CD14-positive monocyte (primary cell): ENCODE measurements at regions not wholly inside any gene's neighbourhood (a gene's known extent, or its start where the extent isn't known, plus 50 kb on each side); places are given as distances from the start of the nearest gene placed in this dataset.

Source experiments
- DNase-seq, 3 donors: peaks; one replicate each; pipeline ENCODE4 v3.0.0-alpha.2; 2011 to 2022
- H2AFZ ChIP-seq: 2 replicates; pipeline ENCODE4 v1.6.0; 2012; ENCODE audit warnings: mild to moderate bottlenecking, low read depth, low read length, inconsistent platforms; ENCODE audit not compliant: insufficient read depth, poor library complexity, severe bottlenecking
- H3K27ac ChIP-seq, 2 donors: 1 replicate in 1 of 2; 2 replicates in 1 of 2; pipeline ENCODE4 v1.5.1; 2012 to 2013; ENCODE audit warnings: low read length in 2 of 2, control low read depth in 1 of 2, inconsistent platforms in 1 of 2, low read depth in 1 of 2, mild to moderate bottlenecking in 1 of 2
- H3K27me3 ChIP-seq, 2 donors: one replicate each; pipeline versions ENCODE4 v1.6.0 to v1.6.1; 2011 to 2013; ENCODE audit warnings: low read length in 2 of 2; ENCODE audit not compliant: control insufficient read depth in 2 of 2, insufficient read depth in 2 of 2
- H3K36me3 ChIP-seq, 2 donors: replicated peaks in 1 of 2; 1 replicate in 1 of 2; 2 replicates in 1 of 2; pipeline versions ENCODE4 v1.5.1 to v1.6.1; 2012 to 2013; ENCODE audit warnings: low read length in 2 of 2, control low read depth in 1 of 2, inconsistent platforms in 1 of 2, mild to moderate bottlenecking in 1 of 2; ENCODE audit not compliant: insufficient read depth in 2 of 2, control insufficient read depth in 1 of 2
- H3K4me1 ChIP-seq, 2 donors: 1 replicate in 1 of 2; 2 replicates in 1 of 2; pipeline versions ENCODE4 v1.5.1 to v1.6.1; 2012 to 2013; ENCODE audit warnings: low read length in 2 of 2, control low read depth in 1 of 2, inconsistent platforms in 1 of 2, mild to moderate bottlenecking in 1 of 2, moderate library complexity in 1 of 2; ENCODE audit not compliant: insufficient read depth in 2 of 2, control insufficient read depth in 1 of 2
- H3K4me2 ChIP-seq: replicated peaks from 2 replicates; pipeline ENCODE3; 2012; ENCODE audit warnings: low read length, moderate library complexity, mild to moderate bottlenecking; ENCODE audit not compliant: poor library complexity, severe bottlenecking; ENCODE audit errors: extremely low read depth
- H3K4me3 ChIP-seq, 3 experiments: fragments of 200-600 bp in 1 of 3; sonication (generic) in 1 of 3; replicated peaks in 1 of 3; 1 replicate in 2 of 3; 2 replicates in 1 of 3; pipeline ENCODE4 v1.5.1; 2011 to 2013; ENCODE audit warnings: low read length in 3 of 3, mild to moderate bottlenecking in 3 of 3, control low read depth in 2 of 3, low read depth in 2 of 3, inconsistent platforms in 1 of 3, moderate library complexity in 1 of 3
- H3K79me2 ChIP-seq: 2 replicates; pipeline ENCODE4 v1.6.0; 2012; ENCODE audit warnings: mild to moderate bottlenecking, control low read depth, inconsistent platforms, low read length, moderate library complexity; ENCODE audit not compliant: insufficient read depth
- H3K9ac ChIP-seq: 2 replicates; pipeline ENCODE4 v1.6.0; 2017; ENCODE audit warnings: low read length, mild to moderate bottlenecking; ENCODE audit not compliant: insufficient read depth, poor library complexity, severe bottlenecking
- H3K9me3 ChIP-seq, 2 donors: replicated peaks in 1 of 2; 1 replicate in 1 of 2; 2 replicates in 1 of 2; pipeline versions ENCODE4 v1.5.1 to v1.6.1; 2012 to 2013; ENCODE audit warnings: low read length in 2 of 2, control low read depth in 1 of 2; ENCODE audit not compliant: control insufficient read depth in 1 of 2, insufficient read depth in 1 of 2
- H4K20me1 ChIP-seq: 2 replicates; pipeline ENCODE4 v1.6.0; 2012; ENCODE audit warnings: mild to moderate bottlenecking, low read length, control low read depth, moderate library complexity; ENCODE audit not compliant: insufficient read depth
- H3K27ac Mint-ChIP-seq, 7 donors: one replicate each; pipeline ENCODE4 v1.8.0; 2020; ENCODE audit warnings: mild to moderate bottlenecking in 7 of 7, mixed read lengths in 7 of 7, moderate library complexity in 6 of 7, inconsistent platforms in 2 of 7
- H3K27me3 Mint-ChIP-seq, 3 donors: one replicate each; pipeline ENCODE4 v1.8.0; 2021 to 2022; ENCODE audit warnings: low read depth in 3 of 3, mild to moderate bottlenecking in 3 of 3, mixed read lengths in 3 of 3, moderate library complexity in 3 of 3, inconsistent platforms in 1 of 3
- H3K36me3 Mint-ChIP-seq, 2 donors: one replicate each; pipeline ENCODE4 v1.8.0; 2020; ENCODE audit warnings: mixed read lengths in 2 of 2, inconsistent platforms in 1 of 2, mild to moderate bottlenecking in 1 of 2
- H3K4me1 Mint-ChIP-seq: one replicate; pipeline ENCODE4 v1.8.0; 2020; ENCODE audit warnings: mild to moderate bottlenecking, mixed read lengths
- H3K4me3 Mint-ChIP-seq, 2 donors: one replicate each; pipeline ENCODE4 v1.8.0; 2020; ENCODE audit warnings: mild to moderate bottlenecking in 2 of 2, mixed read lengths in 2 of 2, moderate library complexity in 1 of 2
- H3K9me3 Mint-ChIP-seq, 7 donors: one replicate each; pipeline ENCODE4 v1.8.0; 2020 to 2022; ENCODE audit warnings: mixed read lengths in 7 of 7, mild to moderate bottlenecking in 6 of 7, moderate library complexity in 6 of 7, inconsistent platforms in 2 of 7
- WGBS: methylation state at CpG from one replicate; pipeline ENCODE4 v1.1.5; 2013; ENCODE audit warnings: missing lambda C conversion rate; ENCODE audit not compliant: insufficient coverage; 5-methylcytosine and 5-hydroxymethylcytosine counted together
- intact Hi-C, 2 donors: fragments of 100-400 bp; cut with micrococcal nuclease; formaldehyde crosslinking; loops; one replicate each; pipeline versions ENCODE4 v1.15.0 to v1.15.1; 2023
- TF ChIP-seq, protein P1 (sequence below): fragments of 200-600 bp; IDR thresholded peaks from one replicate; pipeline ENCODE4 v1.8.0; 2022; ENCODE audit warnings: antibody characterized with exemption, mild to moderate bottlenecking

DNA sequence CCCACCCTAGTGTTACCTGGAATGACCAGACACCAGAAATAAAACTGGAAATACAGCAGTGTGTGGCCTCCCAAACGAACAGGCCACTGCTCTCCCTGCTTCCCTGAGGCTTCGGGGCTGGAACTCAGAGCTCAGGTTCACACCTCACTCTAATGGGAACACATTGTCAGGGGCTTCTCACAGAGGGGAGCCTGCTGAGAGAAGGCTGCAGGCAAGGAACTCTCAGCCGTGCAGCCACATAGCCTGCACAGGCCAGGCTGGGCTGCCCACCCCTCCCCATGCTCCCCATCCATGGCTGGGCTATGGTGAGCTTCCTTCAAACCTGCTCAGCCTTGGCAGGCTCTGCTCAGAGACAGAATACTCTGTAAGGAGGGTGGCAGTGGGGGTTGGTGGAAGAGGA is 302.5 kb downstream of the EMP1 start:
- Histone ChIP-seq H3K27ac (no peak overlapping the region), H3K36me3 (no peaks in the 10 kb centered on the region), H3K4me3 (no peak overlapping the region), H4K20me1 (no peaks in the 10 kb centered on the region), H3K4me1 (no peaks in the 10 kb centered on the region), H3K79me2 (no peaks in the 10 kb centered on the region), H3K4me2 (no peak overlapping the region), H3K27me3 (no peaks in the 10 kb centered on the region), H3K9ac (no peak overlapping the region), H2AFZ (no peak overlapping the region), H3K9me3 (no peaks in the 10 kb centered on the region)
- H3K4me1 Mint-ChIP-seq, result no peaks in the 10 kb centered on the region
- no peak overlapping the region for H3K27ac Mint-ChIP-seq
- no peaks in the 10 kb centered on the region for H3K9me3 Mint-ChIP-seq
- H3K36me3 Mint-ChIP-seq, result no peaks in the 10 kb centered on the region
- WGBS, result 67% methylated on average over 1 of the region's 3 CpGs
- TF ChIP-seq, protein P1, sequence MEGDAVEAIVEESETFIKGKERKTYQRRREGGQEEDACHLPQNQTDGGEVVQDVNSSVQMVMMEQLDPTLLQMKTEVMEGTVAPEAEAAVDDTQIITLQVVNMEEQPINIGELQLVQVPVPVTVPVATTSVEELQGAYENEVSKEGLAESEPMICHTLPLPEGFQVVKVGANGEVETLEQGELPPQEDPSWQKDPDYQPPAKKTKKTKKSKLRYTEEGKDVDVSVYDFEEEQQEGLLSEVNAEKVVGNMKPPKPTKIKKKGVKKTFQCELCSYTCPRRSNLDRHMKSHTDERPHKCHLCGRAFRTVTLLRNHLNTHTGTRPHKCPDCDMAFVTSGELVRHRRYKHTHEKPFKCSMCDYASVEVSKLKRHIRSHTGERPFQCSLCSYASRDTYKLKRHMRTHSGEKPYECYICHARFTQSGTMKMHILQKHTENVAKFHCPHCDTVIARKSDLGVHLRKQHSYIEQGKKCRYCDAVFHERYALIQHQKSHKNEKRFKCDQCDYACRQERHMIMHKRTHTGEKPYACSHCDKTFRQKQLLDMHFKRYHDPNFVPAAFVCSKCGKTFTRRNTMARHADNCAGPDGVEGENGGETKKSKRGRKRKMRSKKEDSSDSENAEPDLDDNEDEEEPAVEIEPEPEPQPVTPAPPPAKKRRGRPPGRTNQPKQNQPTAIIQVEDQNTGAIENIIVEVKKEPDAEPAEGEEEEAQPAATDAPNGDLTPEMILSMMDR, result no peak
- H3K27me3 Mint-ChIP-seq, result peaks cover 0 to 10% (median 5%) of the 10 kb centered on the region in 3 donors
- H3K4me3 Mint-ChIP-seq, result no peak overlapping the region
- no peak for DNase-seq
- intact Hi-C loops, result no loop called here

GRCh38 chr12:13496111-13496510 is 299.6 kb downstream of the EMP1 start:
- H3K79me2 ChIP-seq, result no peaks in the 10 kb centered on the region
- H3K9me3 Mint-ChIP-seq, result peaks cover 0 to 2% (median 0%) of the 10 kb centered on the region in 7 donors
- DNase-seq, result no peak
- H3K9me3 ChIP-seq, result no peaks in the 10 kb centered on the region
- WGBS, result no CpG with 5 or more reads among the region's 1 CpG
- H3K36me3 ChIP-seq, result no peaks in the 10 kb centered on the region
- H3K4me2 ChIP-seq, result no peak overlapping the region
- no peaks in the 10 kb centered on the region for H3K27me3 ChIP-seq
- intact Hi-C loops, result no loop called here
- H3K27me3 Mint-ChIP-seq, result peaks cover 2 to 6% (median 5%) of the 10 kb centered on the region in 3 donors
- no peak overlapping the region for H3K4me3 ChIP-seq
- no peaks in the 10 kb centered on the region for H4K20me1 ChIP-seq
- no peak overlapping the region for H3K27ac Mint-ChIP-seq
- no peaks in the 10 kb centered on the region for H3K4me1 Mint-ChIP-seq
- no peak overlapping the region for H3K9ac ChIP-seq
- H3K27ac ChIP-seq, result no peak overlapping the region
- no peak overlapping the region for H3K4me3 Mint-ChIP-seq
- no peaks in the 10 kb centered on the region for H3K4me1 ChIP-seq
- TF ChIP-seq, protein P1, result no peak
- no peaks in the 10 kb centered on the region for H3K36me3 Mint-ChIP-seq
- H2AFZ ChIP-seq, result no peak overlapping the region
